ENCODE measurements at regions not wholly inside any gene's neighbourhood (a gene's known extent, or its start where the extent isn't known, plus 50 kb on each side); places are given as distances from the start of the nearest gene placed in this dataset.

DNA sequence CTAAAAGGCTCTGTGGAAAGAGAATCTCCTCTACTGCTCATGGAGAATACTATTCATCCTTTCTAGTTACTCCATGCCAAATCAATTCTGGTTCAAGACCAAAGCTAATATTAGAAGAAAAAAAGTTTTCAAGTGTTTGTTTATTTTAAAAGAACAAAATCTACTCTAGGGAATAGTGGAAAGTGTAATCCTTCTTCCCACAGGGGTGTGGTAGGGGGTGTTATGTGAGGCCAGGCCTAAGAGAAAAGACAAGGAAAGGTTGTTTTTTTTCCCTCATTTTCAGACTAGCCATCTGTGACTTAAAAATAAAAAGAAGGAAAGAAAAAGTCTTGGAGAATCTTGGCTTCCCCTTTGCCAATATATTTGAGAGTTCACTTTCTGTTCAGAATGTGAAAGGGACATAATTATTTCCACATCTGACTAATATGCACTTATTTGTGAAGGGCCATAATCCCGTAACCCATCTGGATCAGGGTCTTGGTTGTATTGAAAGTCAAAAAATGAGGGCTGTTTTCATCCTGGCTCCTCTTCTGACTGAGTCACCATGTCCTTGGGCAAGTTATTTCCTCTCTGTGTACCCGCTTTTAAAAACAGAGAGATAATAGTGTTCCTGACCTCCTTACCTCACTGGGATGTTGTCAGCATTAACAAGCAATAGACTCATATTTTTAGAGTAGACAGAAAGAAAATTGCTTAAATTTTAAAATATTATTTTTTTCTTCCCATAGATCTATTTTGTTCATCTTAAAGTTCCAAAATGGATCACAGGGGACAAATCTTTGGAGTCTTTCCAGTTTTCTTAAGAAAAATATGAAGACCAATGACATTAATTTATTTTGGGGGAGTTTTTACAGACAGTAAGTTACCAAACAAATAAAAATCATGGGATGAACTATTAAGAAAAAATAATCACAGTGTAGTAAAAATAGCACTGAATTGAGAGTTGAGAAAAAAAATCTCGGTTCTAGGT is 233.7 kb downstream of the IBTK start:
- DNase-seq (ENCODE audit: low spot score): no peak

DNA sequence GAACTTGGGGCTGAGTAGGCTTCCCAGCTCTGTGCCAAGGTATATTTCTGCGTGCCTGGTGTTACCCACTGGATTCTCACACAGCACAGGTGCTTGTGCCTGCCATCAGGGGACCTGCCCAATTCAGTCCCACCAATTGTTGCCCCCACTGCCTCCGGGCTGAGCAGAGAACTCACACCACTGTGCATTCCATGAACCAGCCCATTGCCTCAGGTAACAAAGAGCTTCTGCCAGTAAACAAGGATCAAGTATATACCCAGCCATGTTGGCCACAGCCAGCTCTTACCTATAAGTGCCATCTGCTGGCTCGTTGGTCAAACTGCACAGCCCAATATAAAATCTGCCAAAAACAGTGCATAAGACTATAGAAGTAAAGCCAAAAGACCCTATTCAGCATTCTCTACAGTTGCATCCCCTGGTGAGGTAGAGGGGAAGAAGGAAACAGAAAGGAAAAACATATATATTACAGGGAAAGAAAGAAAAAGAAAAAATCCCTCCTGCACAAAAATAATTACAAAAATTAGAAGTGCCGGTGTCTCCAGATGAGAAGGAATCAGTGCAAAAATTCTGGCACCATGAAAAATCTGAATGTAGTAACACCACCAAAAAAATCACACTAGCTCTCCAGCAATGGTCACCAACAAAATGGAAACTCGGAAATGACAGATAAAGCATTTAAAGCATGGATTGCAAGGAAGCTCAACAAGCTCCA is 241.4 kb downstream of the IBTK start:
- DNase-seq (ENCODE audit: low spot score): no peak

DNA sequence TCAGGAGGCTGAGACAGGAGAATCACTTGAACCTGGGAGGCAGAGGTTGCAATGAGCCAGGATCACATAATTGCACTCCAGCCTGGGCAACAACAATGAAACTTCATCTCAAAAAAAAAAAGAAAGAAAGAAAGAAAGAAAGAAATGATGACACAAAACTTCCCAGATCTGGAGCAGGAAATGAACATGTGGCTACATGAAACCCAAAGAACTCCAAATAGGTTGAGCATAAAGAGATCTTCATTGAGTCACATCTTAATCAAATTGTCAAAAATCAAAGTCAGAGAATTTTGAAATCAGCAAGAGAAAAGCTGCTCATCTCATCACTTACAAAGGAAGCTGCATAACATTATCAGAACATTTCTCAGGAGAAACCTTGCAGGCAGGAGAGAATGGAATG is 247.0 kb downstream of the IBTK start:
- DNase-seq (ENCODE audit: low spot score): no peak

DNA sequence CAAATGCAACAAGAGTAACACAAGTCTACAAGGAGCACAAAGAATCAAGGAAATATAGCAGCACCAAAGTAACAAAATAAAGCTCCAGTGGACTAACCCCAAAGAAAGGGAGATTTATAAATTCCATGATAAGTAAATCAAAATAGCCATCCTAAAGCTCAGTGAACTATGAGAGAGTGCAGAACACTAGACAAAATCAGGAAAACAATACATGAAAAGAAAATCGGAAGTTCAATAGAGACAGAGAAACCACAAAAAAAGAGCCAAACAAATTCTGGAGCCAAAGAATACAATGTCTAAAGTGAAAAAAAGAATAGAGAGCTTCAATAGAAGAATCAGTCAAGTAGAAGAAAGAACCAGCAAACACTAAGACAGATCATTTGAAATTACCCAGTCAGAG is 247.3 kb upstream of the TENT5A start:
- DNase-seq (ENCODE audit: low spot score): no peak

DNA sequence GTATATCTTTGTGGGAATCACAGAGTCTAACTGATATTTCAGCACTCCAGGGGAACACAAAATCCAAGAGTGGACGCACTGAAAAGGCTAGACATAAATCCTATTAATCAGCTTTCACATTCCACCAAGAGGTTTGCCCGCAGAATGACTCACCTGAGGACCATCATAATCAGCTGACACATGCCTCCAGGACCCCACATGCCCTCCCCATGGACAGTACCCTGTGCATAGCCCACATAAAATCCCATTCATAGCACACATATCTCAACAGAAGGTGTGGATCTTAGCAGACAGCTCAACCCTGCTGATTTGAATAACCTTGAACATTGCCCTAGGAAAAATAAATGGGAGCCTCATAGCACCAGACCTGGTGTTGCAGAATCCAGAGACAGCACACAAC is 246.8 kb upstream of the TENT5A start:
- no peak for DNase-seq (ENCODE audit: low spot score)

DNA sequence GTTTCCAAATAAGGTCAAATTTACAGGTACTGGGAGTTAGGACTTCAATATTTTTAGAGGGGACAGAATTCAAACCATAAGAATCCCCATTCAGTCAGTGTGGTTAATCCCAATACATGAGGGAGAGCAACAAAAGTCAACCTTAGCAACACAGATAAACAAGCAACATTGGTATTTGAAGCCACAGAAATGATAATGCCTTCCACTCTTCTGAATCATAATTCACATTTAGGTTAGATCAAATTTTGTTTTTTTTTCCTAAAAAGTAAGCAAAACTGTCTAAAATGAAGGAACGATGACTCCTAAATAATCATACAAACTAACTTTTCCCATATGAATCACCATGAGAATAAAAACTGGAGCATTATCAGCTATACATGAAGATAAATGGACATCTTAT is 246.0 kb upstream of the TENT5A start:
- DNase-seq (ENCODE audit: low spot score): peak; percentile 43

DNA sequence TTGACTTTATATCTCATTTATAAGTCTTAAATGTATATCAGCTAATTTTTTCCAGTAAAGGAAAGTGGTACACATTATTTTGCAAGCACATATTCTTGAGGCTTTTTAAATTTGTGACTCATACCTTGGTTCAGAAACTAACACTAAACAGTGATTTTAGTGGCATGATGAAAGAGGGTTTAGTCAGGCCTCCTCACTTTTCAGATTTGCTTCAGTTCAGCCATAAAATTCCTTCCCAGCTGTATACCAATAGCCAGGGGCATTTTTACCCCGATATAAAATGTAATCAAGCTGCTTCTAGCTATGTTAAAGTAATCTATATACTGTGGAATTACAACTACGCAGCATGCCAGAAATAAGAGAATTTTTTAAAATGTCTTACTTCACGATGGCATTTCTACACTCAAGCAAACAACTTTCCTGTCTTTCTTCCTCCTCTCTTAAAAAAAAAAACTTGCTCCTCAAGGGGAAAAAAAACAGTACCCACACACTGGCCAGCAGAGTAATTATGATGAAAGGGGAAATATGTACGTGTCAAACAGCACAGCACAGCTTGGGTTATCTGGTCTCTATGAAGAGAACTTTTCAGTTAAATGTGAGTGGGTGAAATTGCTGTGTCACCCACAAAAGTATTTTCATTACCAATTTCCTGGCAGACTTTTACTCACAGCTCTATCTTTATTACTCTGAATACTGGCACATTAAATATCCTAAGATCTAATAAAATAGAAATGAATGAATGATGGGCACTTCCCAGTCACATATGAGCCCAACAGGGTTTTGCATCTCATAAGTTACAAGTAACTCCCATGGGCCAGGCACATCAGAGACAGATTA is 244.8 kb upstream of the TENT5A start:
- DNase-seq (ENCODE audit: low spot score): peak; percentile 54

DNA sequence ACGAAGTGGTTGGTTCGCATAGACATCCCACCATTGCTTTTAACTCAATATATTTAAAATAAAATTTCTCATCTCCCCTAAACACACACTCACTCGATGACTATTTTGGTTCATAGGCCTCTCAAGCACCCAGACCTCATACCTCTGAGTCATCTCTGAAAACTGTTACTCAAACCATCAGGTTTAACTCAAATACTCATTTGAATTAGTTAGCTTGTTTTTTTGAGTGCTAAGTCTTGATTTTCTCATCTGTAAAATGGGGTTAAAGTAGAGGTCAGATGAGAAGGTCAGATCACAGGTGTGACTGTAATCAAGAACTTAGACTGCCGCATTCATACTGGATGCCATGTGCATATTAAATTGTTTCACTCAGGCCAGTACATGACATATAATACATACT is 243.9 kb upstream of the TENT5A start:
- DNase-seq (ENCODE audit: low spot score): peak; percentile 36

DNA sequence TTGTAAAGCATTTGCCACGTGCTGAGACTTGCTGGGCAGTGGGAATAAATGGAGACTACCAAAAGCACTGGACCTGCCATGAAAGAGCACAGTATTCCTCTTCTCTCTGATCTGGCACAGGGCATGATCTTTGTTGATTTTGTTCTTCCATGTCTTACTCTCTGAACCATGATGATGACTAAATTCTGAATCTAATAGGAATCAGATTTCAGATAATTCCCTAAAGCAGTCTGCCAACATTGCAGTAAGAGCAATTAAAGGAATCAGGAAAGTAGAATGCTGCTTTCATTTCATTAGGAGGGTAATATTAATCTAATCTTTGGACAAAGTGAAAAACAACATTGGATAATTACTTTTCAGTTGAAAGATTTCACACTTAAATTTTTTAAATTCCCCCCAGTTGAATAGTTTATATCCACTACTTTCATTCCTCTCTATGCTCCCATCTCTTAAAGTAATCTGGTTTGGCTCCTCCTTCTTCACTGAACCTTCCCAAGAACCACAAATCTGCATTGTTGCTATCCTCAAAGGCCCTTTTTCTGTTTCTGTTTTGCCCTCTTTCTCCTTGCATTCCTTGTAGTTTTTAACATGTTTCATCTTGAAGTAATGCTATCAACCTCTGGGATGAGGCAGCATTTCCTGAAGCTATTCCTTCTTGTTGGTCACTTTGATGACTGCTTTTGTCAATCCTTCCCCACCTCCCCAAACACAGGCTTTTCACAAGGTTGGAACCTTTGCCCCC is 243.2 kb upstream of the TENT5A start:
- peak; percentile 13 for DNase-seq (ENCODE audit: low spot score)

DNA sequence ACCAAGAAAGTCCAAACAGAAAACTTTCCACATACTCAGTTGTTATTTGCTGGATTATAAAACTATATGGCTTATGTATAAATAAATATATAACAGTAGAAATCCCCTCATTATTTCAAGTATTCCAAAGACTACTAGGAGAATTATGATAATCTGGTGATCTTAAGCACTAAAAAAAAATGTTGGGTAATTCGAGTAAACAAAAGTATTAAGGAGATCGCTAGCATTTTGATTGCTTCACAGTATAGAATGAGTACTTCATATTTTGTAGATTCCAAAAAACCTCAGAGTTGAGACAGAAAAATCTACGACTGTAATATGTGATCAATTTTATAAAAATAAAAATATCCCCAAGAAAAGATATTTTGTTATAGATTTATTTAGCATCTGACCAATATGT is 236.4 kb upstream of the TENT5A start:
- no peak for DNase-seq (ENCODE audit: low spot score)

DNA sequence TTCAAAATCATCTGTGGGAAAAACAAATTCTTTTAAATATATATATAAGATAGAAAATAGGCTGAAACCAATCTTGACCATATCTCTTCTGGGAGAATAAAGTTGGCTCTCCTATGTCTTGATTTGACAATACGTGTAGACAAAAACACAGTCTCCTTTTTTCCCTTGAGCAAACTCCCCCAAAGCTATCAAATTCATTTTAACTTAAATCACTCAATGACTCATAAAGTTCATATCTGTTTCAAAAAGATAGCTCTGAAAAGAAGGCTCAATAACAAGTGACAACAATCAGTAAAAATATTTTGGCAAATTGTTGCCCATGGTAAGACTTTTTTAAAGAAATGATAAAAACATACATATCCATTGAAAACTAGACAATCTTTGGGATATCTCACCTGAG is 236.0 kb upstream of the TENT5A start:
- no peak for DNase-seq (ENCODE audit: low spot score)

DNA sequence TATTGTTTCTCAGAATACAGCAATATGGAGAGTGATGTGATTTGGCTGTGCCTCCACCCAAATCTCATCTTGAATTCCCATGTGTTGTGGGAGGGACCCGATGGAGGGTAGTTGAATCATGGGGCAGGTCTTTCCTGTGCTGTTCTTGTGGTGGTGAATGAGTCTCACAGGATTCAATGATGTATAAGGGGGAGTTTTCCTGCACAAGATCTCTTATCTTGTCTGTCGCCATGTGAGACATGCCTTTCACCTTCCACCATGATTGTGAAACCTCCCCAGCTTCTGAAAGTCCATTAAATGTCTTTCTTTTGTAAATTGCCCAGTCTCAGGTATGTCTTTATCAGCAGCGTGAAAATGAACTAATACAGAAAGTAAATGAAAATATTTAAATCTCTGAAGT is 234.8 kb upstream of the TENT5A start:
- no peak for DNase-seq (ENCODE audit: low spot score)

DNA sequence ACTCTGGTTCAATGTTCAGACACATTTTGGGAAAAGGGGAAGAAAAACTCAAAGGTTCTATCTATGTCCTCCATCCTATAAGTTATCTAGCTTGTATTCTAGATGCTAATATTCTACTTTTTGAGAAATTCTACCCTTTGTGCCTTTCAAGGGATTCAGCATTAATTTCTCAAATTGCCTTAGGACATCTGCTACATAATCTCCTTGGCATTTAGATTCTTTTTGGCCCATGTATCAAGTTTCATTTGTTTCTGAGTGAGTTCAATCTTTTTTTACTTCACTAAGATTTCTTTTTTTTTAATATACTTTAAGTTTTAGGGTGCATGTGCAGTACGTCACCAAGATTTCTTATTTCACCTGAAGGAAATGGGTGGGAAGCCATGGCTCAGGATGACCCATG is 232.7 kb upstream of the TENT5A start:
- no peak for DNase-seq (ENCODE audit: low spot score)

DNA sequence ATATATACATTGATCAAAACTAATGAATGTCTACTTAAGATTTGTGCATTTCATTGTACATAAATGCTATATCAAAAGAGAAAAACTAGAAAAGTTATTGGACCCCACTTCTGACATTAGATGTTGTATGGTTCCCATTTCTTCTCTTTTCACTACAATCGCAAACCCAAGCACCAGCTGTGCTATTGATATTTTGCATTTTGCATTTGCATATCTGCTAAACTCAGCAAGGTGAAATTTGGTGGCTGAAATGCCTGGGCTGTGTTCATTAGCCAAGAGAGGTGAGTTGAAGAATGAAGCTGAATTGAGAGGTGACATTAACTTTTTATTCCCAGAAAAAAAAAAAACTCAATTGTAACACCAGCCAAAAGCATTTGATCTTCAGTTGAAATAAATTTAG is 232.1 kb upstream of the TENT5A start:
- no peak for DNase-seq (ENCODE audit: low spot score)

DNA sequence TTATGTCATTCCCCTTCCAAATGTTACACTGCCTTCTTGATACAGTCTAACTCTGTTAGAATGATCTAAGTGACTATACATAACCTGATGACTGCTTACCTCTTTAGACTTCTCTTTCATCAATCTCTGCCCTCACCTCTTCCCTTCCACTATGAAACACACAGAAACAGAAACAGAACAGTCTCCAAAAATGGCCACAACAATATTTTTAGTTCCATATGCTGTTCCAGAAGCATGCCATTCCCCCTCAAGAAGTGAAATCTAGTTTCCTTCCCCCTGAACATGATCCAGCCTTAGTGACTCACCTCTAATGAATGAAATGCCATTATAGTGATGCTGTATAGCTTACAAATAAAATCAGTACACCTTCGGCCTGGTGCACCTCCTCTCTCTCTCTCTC is 229.3 kb upstream of the TENT5A start:
- peak; percentile 50 for DNase-seq (ENCODE audit: low spot score)

DNA sequence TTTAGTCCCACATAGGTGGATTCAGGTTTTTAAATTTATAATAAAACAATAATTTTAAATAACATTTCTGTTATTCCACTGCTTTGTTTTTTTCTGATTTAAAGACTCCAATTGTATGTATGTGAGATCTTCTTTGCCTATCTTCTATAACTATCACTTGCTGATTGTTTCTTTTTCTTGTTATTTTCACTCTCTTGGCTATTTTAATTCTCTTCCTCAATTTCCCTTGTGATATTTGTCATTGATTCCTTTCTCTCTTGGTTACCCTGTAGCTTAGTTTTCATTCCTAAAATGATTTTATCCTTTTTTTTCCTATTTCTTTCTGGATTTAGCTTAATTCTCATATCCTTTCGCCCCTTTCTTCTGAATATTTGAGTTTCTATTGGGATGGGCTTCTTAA is 227.3 kb upstream of the TENT5A start:
- no peak for DNase-seq (ENCODE audit: low spot score)

DNA sequence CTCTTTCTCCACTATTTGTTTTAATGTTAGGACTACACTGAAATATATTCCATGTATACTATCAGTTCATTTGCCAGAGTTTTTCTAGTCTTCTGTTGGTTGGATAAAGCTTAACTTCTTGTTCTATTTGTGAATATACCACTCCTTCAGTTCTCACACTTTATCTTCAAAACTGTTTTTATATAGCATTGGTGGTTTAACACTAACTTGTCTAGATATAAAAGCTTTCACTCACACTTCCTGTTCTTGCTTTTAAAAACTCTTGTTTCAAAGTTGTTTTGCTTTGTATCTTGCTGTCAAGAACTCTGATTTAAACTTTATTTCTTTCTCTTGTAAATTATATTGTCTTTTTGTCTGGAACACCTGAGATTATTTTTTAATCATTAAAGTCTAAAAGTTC is 226.8 kb upstream of the TENT5A start:
- DNase-seq (ENCODE audit: low spot score): no peak

DNA sequence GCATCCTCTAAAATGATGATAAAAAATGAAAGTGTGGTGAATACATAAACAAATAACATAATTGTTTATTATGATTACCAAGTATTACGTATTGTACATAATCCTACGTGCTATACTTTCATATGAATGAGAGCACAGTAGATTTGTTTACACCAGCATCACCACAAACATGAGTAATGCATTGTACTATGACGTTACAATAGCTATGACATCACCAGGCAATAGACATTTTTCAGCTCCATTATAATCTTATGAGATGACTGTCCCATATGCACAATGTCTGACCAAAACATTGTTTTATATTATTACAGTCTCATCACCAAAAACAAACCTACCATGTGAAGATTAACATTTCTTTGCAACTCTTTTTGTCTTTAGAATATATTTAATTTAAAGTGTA is 225.7 kb upstream of the TENT5A start:
- no peak for DNase-seq (ENCODE audit: low spot score)

DNA sequence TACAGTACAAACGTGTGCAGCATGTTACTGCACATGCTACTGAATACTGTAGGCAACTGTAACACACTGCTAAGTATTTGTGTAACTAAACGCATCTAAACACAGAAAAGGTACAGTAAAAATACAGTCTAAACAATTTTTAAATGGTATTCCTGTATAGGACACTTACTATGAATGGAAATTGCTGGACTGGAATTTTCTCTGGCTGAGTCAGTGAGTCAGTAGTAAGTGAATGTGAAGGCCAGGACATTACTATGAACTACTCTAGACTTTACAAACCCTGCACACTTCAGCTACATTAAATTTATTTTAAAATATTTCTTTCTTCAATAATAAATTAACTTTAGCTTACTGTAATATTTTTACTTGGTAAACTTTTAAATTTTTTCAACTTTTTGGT is 225.0 kb upstream of the TENT5A start:
- no peak for DNase-seq (ENCODE audit: low spot score)

DNA sequence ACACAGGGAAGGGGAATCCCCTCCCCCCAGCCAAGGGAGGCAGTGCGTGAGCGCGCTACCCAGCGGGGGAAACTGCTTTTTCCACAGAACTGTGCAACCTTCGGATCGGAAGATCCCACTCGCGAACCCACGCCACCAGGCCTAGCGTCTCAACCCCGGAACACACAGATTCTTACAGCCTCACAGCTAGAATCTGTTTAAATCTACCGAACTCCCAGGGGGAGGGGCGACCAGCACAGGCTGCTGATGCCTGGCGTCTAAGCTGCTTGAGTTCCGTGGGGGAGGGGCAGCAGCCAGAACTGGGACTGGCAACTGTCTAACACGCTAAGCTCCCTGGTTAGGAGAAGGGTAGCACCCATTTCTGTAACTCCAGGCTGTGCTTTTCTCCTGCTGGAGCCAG is 217.3 kb upstream of the TENT5A start:
- DNase-seq (ENCODE audit: low spot score): no peak

DNA sequence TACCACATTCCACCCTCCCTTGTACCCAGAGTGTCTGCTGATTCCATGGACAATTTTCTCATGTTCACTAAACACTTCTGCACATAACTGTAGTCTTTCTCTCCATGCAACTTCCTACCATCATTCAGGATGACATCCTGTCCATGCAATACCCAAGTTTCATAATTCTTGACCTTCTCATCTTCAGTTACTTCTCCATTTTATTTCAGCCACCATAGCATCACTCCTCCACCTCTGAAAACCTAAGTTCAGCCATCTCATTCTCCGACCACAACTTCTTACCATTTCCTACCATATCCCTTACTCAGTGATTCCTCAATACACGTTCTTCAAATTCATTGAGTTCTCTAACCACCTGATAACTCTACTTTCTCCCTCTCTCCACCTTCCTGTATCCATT is 216.5 kb upstream of the TENT5A start:
- no peak for DNase-seq (ENCODE audit: low spot score)

DNA sequence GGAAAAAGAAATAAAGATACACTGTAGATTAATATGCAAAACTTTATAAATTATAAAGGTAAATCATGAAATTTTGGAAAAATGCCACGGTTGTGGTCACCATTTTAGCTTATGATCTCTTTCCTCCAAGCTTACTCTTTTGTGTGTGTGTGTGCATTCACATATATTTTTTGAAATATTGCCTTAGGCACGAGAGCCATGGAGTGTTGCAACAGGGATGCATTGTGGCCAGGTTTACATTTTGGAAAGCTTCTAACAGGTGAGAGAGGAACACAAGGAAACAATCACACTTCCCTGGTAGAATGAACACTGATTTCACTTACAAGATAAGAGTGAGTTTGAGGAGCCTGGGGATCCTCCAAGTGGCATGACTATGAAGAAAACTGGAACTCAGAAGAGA is 214.5 kb upstream of the TENT5A start:
- DNase-seq (ENCODE audit: low spot score): no peak
